CD4-positive, alpha-beta T cell treated with Interleukin-4 for 1 hour (primary cell): ENCODE measurements at regions not wholly inside any gene's neighbourhood (a gene's known extent, or its start where the extent isn't known, plus 50 kb on each side); places are given as distances from the start of the nearest gene placed in this dataset.

Source experiments
- DNase-seq, 2 donors: peaks; one replicate each; pipeline ENCODE4 v3.0.0-alpha.2; 2020 to 2022

- DNase-seq = no peak
Measured at GRCh38 chr14:94717808-94718207, 52.1 kb downstream of the GSC start.

GRCh38 chr14:94716976-94717375 is 52.9 kb downstream of the GSC start:
- DNase-seq = no peak

- no peak for DNase-seq
Measured at GRCh38 chr14:94713115-94713514, 56.8 kb downstream of the GSC start.

- DNase-seq = no peak
Measured at GRCh38 chr14:94710731-94711130, 59.2 kb downstream of the GSC start.

- no peak for DNase-seq
Measured at GRCh38 chr14:94707494-94707893, 62.4 kb downstream of the GSC start.

GRCh38 chr14:94706133-94706532 is 63.8 kb downstream of the GSC start:
- DNase-seq = no peak

- DNase-seq = no peak
Measured at GRCh38 chr14:94702629-94703028, 67.3 kb downstream of the GSC start.

- DNase-seq = no peak
Measured at GRCh38 chr14:94701861-94702370, 68.0 kb downstream of the GSC start.

- no peak for DNase-seq
Measured at GRCh38 chr14:94700336-94700735, 69.6 kb downstream of the GSC start.

- no peak for DNase-seq
Measured at GRCh38 chr14:94699831-94700230, 70.1 kb downstream of the GSC start.

- no peak for DNase-seq
Measured at GRCh38 chr14:94697773-94698556, 71.9 kb downstream of the GSC start.

GRCh38 chr14:94696518-94696917 is 73.4 kb downstream of the GSC start:
- no peak for DNase-seq

- DNase-seq = no peak
Measured at GRCh38 chr14:94695231-94695630, 74.7 kb downstream of the GSC start.

GRCh38 chr14:94691660-94692034 is 78.3 kb downstream of the GSC start:
- DNase-seq = no peak

GRCh38 chr14:94690896-94691659 is 78.8 kb downstream of the GSC start:
- DNase-seq = no peak

GRCh38 chr14:94690486-94690885 is 78.3 kb downstream of the SERPINA3 start:
- no peak for DNase-seq

- DNase-seq = no peak
Measured at GRCh38 chr14:94689985-94690400, 77.8 kb downstream of the SERPINA3 start.

GRCh38 chr14:94689218-94689984 is 77.2 kb downstream of the SERPINA3 start:
- DNase-seq = peak in 1 of 2 donors; percentile 31

GRCh38 chr14:94686511-94687160 is 74.4 kb downstream of the SERPINA3 start:
- DNase-seq = no peak

- no peak for DNase-seq
Measured at GRCh38 chr14:94685681-94686485, 73.7 kb downstream of the SERPINA3 start.

GRCh38 chr14:94685166-94685581 is 73.0 kb downstream of the SERPINA3 start:
- DNase-seq = no peak

GRCh38 chr14:94682736-94683135 is 70.5 kb downstream of the SERPINA3 start:
- no peak for DNase-seq
